ENCODE measurements at regions not wholly inside any gene's neighbourhood (a gene's known extent, or its start where the extent isn't known, plus 50 kb on each side); places are given as distances from the start of the nearest gene placed in this dataset.

- WGBS, 4 donors = 81 to 84% (median 83%) methylated on average over 7 of the region's 7 CpGs
- H3K9me3 ChIP-seq (replicated peaks in 1 of 3) = no peaks in the 10 kb centered on the region
- TF ChIP-seq CTCF (IDR thresholded peaks at IDR 0.05) (no peak), POLR2A (IDR thresholded peaks at IDR 0.05) (no peak)
- DNase-seq = no peak
- H3K36me3 ChIP-seq (replicated peaks in 1 of 2) = no peaks in the 10 kb centered on the region
- no peak overlapping the region for H3K4me3 ChIP-seq
- intact Hi-C loops (cut with DNase I) = no loop called here
- H3K27me3 ChIP-seq = no peaks in the 10 kb centered on the region
- no peaks in the 10 kb centered on the region for H3K4me1 ChIP-seq (replicated peaks in 1 of 2)
- H3K27ac ChIP-seq = no peak overlapping the region
Observed at GRCh38 chr5:110063640-110064602, 374.2 kb downstream of the MAN2A1 start.

DNA sequence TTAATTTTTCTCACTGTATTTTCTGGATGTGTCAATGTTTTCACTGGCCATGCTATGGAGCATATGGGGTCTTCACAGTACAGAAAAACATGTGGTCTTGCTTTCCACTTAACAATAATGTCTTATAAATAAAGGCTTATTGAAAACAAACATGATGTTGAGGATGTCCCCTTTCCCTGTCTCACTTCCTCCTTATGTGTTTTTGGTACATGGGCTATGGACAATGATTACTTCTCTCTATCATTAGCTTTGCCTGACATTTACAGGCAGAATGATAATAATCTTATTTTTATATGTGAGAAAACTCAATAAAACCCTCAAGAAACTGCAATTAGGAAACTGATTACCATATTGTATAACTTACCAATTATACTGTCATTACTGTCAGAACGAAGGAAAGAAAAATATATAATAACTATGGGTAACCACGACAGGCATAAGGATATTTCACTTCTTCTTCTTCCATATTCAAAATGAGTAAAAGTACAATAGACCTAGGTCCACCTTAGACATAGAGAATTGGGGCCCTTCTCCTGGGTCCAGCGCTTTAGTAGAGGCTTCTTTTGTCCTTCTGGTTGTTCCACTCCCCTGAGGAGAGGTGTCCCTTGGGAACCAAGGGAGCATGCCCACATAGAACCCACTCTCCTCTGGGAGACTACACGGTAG lies 375.0 kb downstream of the MAN2A1 start:
- Histone ChIP-seq H3K36me3 (replicated peaks in 1 of 2) (no peaks in the 10 kb centered on the region), H3K27me3 (no peaks in the 10 kb centered on the region), H3K4me3 (no peak overlapping the region), H3K9me3 (replicated peaks in 1 of 3) (no peaks in the 10 kb centered on the region), H3K4me1 (replicated peaks in 1 of 2) (no peaks in the 10 kb centered on the region), H3K27ac (no peak overlapping the region)
- intact Hi-C loops (cut with DNase I) = no loop called here
- DNase-seq = no peak
- no peak for TF ChIP-seq POLR2A (IDR thresholded peaks at IDR 0.05)
- no peak for TF ChIP-seq CTCF (IDR thresholded peaks at IDR 0.05)
- WGBS, 4 donors = 64 to 84% (median 79%) methylated on average over 3 to 4 of the region's 4 CpGs

DNA sequence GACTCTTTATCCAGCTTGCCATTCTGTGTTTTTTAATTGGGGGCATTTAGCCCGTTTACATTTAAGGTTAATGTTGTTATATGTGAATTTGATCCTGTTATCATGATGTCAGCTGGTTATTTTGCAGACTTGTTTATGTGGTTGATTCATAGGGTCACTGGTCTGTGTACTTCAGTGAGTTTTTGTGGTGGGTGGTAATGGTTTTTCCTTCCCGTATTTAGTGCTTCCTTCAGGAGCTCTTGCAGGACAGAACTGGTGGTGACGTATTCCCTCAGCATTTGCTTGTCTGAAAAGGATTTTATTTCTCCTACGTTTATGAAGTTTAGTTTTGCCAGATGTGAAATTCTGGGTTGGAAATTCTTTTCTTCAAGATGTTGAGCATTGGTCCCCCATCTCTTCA lies 381.1 kb downstream of the MAN2A1 start:
- no peak overlapping the region for H3K4me3 ChIP-seq
- H3K27ac ChIP-seq = no peak overlapping the region
- H3K9me3 ChIP-seq (replicated peaks in 1 of 3) = peaks cover 0 to 7% (median 0%) of the 10 kb centered on the region in 3 donors
- H3K27me3 ChIP-seq = no peaks in the 10 kb centered on the region
- H3K36me3 ChIP-seq (replicated peaks in 1 of 2) = no peaks in the 10 kb centered on the region
- no peaks in the 10 kb centered on the region for H3K4me1 ChIP-seq (replicated peaks in 1 of 2)
- intact Hi-C loops (cut with DNase I) = no loop called here
- TF ChIP-seq POLR2A (IDR thresholded peaks at IDR 0.05) (no peak), CTCF (IDR thresholded peaks at IDR 0.05) (no peak)
- no peak for DNase-seq
- 76 to 81% (median 78%) methylated on average over 4 of the region's 4 CpGs for WGBS, 4 donors

- H3K27me3 ChIP-seq = no peaks in the 10 kb centered on the region
- H3K9me3 ChIP-seq (replicated peaks in 1 of 3) = peaks cover 0 to 7% (median 0%) of the 10 kb centered on the region in 3 donors
- intact Hi-C loops (cut with DNase I) = no loop called here
- no peaks in the 10 kb centered on the region for H3K36me3 ChIP-seq (replicated peaks in 1 of 2)
- H3K27ac ChIP-seq = no peak overlapping the region
- H3K4me1 ChIP-seq (replicated peaks in 1 of 2) = no peaks in the 10 kb centered on the region
- no peak for TF ChIP-seq POLR2A (IDR thresholded peaks at IDR 0.05)
- TF ChIP-seq CTCF (IDR thresholded peaks at IDR 0.05) = no peak
- no peak overlapping the region for H3K4me3 ChIP-seq
- no peak for DNase-seq
Observed at GRCh38 chr5:110072651-110073050, 382.9 kb downstream of the MAN2A1 start.

Data from adrenal gland (tissue), 9 donors.